HepG2 (cell line): ENCODE measurements at regions not wholly inside any gene's neighbourhood (a gene's known extent, or its start where the extent isn't known, plus 50 kb on each side); places are given as distances from the start of the nearest gene placed in this dataset.

ENCODE experiments used
- ATAC-seq: fragments of 200-7000 bp; cut with Tn5 transposase; 3 replicates; pipeline ENCODE4 v1.9.1; 2020; ENCODE audit warnings: mild to moderate bottlenecking, moderate library complexity
- BruUV-seq: library from RNA; stranded (reverse); fragments of 400-500 nt; replicated peaks from 2 replicates; lab custom pipeline; 2021; lab: Mats Ljungman, UMichigan
- CTCF ChIA-PET: fragments of 300-600 bp; formaldehyde crosslinking; extraction: SDS; loops from one replicate; lab custom pipeline; 2021; ENCODE audit warnings: low total read pairs, inconsistent platforms, low intra/inter-chr PET ratio; lab: Yijun Ruan, JAX
- POLR2A ChIA-PET: fragments of 350-600 bp; sonication (Branson Sonifier 250); formaldehyde crosslinking; loops from one replicate; lab custom pipeline; 2020; ENCODE audit warnings: antibody characterized with exemption, inconsistent platforms; lab: Yijun Ruan, JAX
- DNase-seq: peaks from one replicate; pipeline ENCODE4 v3.0.0-alpha.2; 2015; ENCODE audit warnings: low spot score
- FAIRE-seq: peaks from 3 replicates; lab custom pipeline; 2011; peaks lifted over from hg19 to GRCh38; lab: Jason Lieb, UNC
- H2AFZ ChIP-seq: one replicate; pipeline ENCODE4 v1.6.1; 2011; ENCODE audit warnings: low read length, inconsistent platforms
- H3K27ac ChIP-seq: fragments of 300-600 bp; 3 replicates; pipeline ENCODE4 v1.8.0; 2011; ENCODE audit warnings: mixed run types, mild to moderate bottlenecking, mixed read lengths, low read length, inconsistent platforms; ENCODE audit not compliant: insufficient read depth; ENCODE audit errors: extremely low read length
- H3K27me3 ChIP-seq, 2 experiments: fragments of 200-600 bp in 1 of 2; 2 replicates in 1 of 2; 3 replicates in 1 of 2; pipeline versions ENCODE4 v1.6.0 to v1.8.0; 2011; ENCODE audit warnings: low read length in 2 of 2, mild to moderate bottlenecking in 2 of 2, moderate library complexity in 2 of 2, inconsistent platforms in 1 of 2; ENCODE audit not compliant: insufficient read depth in 2 of 2, control insufficient read depth in 1 of 2
- H3K36me3 ChIP-seq, 2 experiments: fragments of 200-600 bp in 1 of 2; replicated peaks in 1 of 2; 2 replicates in 1 of 2; 3 replicates in 1 of 2; pipeline versions ENCODE4 v1.5.1 to v1.8.0; 2011; ENCODE audit warnings: low read length in 2 of 2, inconsistent platforms in 1 of 2; ENCODE audit not compliant: insufficient read depth in 2 of 2, control insufficient read depth in 1 of 2
- H3K4me1 ChIP-seq: 2 replicates; pipeline ENCODE4 v1.5.1; 2012; ENCODE audit warnings: low read length, inconsistent platforms; ENCODE audit not compliant: insufficient read depth
- H3K4me2 ChIP-seq: 2 replicates; pipeline ENCODE4 v1.6.0; 2011; ENCODE audit warnings: low read depth, low read length, inconsistent platforms
- H3K4me3 ChIP-seq, 3 experiments: fragments of 200-600 bp in 1 of 3; sonication (generic), shearing (Covaris generic) in 1 of 3; replicated peaks in 1 of 3; 2 replicates each; pipeline ENCODE4 v1.5.1; 2011 to 2016; ENCODE audit warnings: low read length in 3 of 3, inconsistent platforms in 2 of 3, low read depth in 2 of 3, mild to moderate bottlenecking in 2 of 3, control low read depth in 1 of 3, mixed read lengths in 1 of 3; ENCODE audit not compliant: insufficient read depth in 1 of 3
- H3K79me2 ChIP-seq: one replicate; pipeline ENCODE4 v1.6.1; 2011; ENCODE audit warnings: low read length, inconsistent platforms; ENCODE audit not compliant: insufficient read depth
- H3K9ac ChIP-seq: 2 replicates; pipeline ENCODE4 v1.6.0; 2011; ENCODE audit warnings: mild to moderate bottlenecking, low read depth, low read length, inconsistent platforms; ENCODE audit not compliant: insufficient read depth
- H3K9me3 ChIP-seq: 2 replicates; pipeline ENCODE4 v1.5.1; 2012; ENCODE audit warnings: mild to moderate bottlenecking, low read length
- H4K20me1 ChIP-seq: 2 replicates; pipeline ENCODE4 v1.6.0; 2011; ENCODE audit warnings: inconsistent platforms, mild to moderate bottlenecking, low read length, moderate library complexity; ENCODE audit not compliant: insufficient read depth
- ATM ChIP-seq: fragments of 450-650 bp; IDR thresholded peaks from 2 replicates; pipeline ENCODE4 v1.7.1; 2017; ENCODE audit warnings: mild to moderate bottlenecking, borderline replicate concordance
- ETV6 ChIP-seq: sonication (generic); formaldehyde crosslinking; conservative IDR thresholded peaks from 2 replicates; pipeline ENCODE4 v1.4.0; 2020; ENCODE audit warnings: missing genetic modification reagents
- GFI1 ChIP-seq: sonication (generic); formaldehyde crosslinking; IDR thresholded peaks from 2 replicates; pipeline ENCODE4 v1.5.0; 2020; ENCODE audit warnings: missing genetic modification reagents, mild to moderate bottlenecking, borderline replicate concordance
- HMG20B ChIP-seq: conservative IDR thresholded peaks from 2 replicates; pipeline ENCODE4 v1.6.1; 2016; ENCODE audit warnings: missing genetic modification reagents, missing compliant biosample characterization
- MZF1 ChIP-seq: sonication (generic); formaldehyde crosslinking; IDR thresholded peaks from 2 replicates; pipeline ENCODE4 v1.8.1; 2023; ENCODE audit warnings: mild to moderate bottlenecking, missing genetic modification reagents, borderline replicate concordance
- RBFOX2 ChIP-seq: fragments of 200-400 bp; formaldehyde crosslinking; IDR thresholded peaks from 2 replicates; pipeline ENCODE4 v1.6.1; 2017; ENCODE audit warnings: low read depth, mild to moderate bottlenecking, low read length
- RCOR2 ChIP-seq: IDR thresholded peaks from 2 replicates; pipeline ENCODE4 v1.6.1; 2016; ENCODE audit warnings: missing biosample characterization, missing genetic modification reagents
- SCMH1 ChIP-seq: sonication (generic); formaldehyde crosslinking; IDR thresholded peaks from 2 replicates; pipeline ENCODE4 v1.9.0; 2021; ENCODE audit warnings: missing genetic modification reagents, mild to moderate bottlenecking, borderline replicate concordance
- SRSF1 ChIP-seq: fragments of 200-400 bp; formaldehyde crosslinking; optimal IDR thresholded peaks from 2 replicates; pipeline ENCODE3; 2017; ENCODE audit warnings: mild to moderate bottlenecking, low read depth, low read length, moderate library complexity
- SRY ChIP-seq: sonication (generic); formaldehyde crosslinking; IDR thresholded peaks from 2 replicates; pipeline ENCODE4 v1.8.0; 2022; ENCODE audit warnings: mild to moderate bottlenecking, missing genetic modification reagents
- TCF7L2 ChIP-seq: IDR thresholded peaks from 2 replicates; pipeline ENCODE4 v1.6.1; 2011; ENCODE audit warnings: mild to moderate bottlenecking, low read depth, low read length, moderate library complexity
- XRCC5 ChIP-seq: fragments of 200-400 bp; formaldehyde crosslinking; optimal IDR thresholded peaks from 2 replicates; pipeline ENCODE3; 2017; ENCODE audit warnings: mild to moderate bottlenecking, low read length
- ZNF121 ChIP-seq: sonication (generic); formaldehyde crosslinking; IDR thresholded peaks from 2 replicates; pipeline ENCODE4 v1.5.0; 2020; ENCODE audit warnings: mild to moderate bottlenecking, missing genetic modification reagents
- ZNF616 ChIP-seq: sonication (generic); formaldehyde crosslinking; IDR thresholded peaks from 2 replicates; pipeline ENCODE4 v1.5.0; 2020; ENCODE audit warnings: low read depth, mild to moderate bottlenecking, missing genetic modification reagents
- ZNF777 ChIP-seq: sonication (generic); formaldehyde crosslinking; IDR thresholded peaks from 2 replicates; pipeline ENCODE4 v1.4.0; 2020; ENCODE audit warnings: missing genetic modification reagents
- ZNF83 ChIP-seq: sonication (generic); formaldehyde crosslinking; IDR thresholded peaks from 2 replicates; pipeline ENCODE4 v1.4.0; 2020; ENCODE audit warnings: missing genetic modification reagents, mild to moderate bottlenecking, borderline replicate concordance
- WGBS: methylation state at CpG from one replicate; pipeline ENCODE4 v1.1.6; 2017; ENCODE audit warnings: low lambda C conversion rate; 5-methylcytosine and 5-hydroxymethylcytosine counted together
- in situ Hi-C: cut with HindIII; loops from 2 replicates; pipeline ENCODE4 v1.10.0; 2017; ENCODE audit warnings: low pct_unique_long_range_greater_than_20kb; ENCODE audit not compliant: extremely low pct_ligation_motif_present
- intact Hi-C: fragments of 100-400 bp; cut with micrococcal nuclease; formaldehyde crosslinking; loops from one replicate; pipeline ENCODE4 v1.10.0; 2022; ENCODE audit not compliant: unreplicated experiment
- TF ChIP-seq, protein P1 (sequence below): sonication (generic); formaldehyde crosslinking; IDR thresholded peaks from 2 replicates; pipeline ENCODE4 v1.4.0; 2020; ENCODE audit warnings: missing genetic modification reagents
- TF ChIP-seq, protein P2 (sequence below): sonication (generic); formaldehyde crosslinking; IDR thresholded peaks from 2 replicates; pipeline ENCODE4 v1.4.0; 2020; ENCODE audit warnings: missing genetic modification reagents
- TF ChIP-seq, protein P3 (sequence below): sonication (generic); formaldehyde crosslinking; IDR thresholded peaks from 2 replicates; pipeline ENCODE4 v1.4.0; 2020; ENCODE audit warnings: missing genetic modification reagents
- TF ChIP-seq, protein P4 (sequence below): sonication (generic); formaldehyde crosslinking; IDR thresholded peaks from 2 replicates; pipeline ENCODE4 v1.5.0; 2020; ENCODE audit warnings: missing genetic modification reagents

DNA sequence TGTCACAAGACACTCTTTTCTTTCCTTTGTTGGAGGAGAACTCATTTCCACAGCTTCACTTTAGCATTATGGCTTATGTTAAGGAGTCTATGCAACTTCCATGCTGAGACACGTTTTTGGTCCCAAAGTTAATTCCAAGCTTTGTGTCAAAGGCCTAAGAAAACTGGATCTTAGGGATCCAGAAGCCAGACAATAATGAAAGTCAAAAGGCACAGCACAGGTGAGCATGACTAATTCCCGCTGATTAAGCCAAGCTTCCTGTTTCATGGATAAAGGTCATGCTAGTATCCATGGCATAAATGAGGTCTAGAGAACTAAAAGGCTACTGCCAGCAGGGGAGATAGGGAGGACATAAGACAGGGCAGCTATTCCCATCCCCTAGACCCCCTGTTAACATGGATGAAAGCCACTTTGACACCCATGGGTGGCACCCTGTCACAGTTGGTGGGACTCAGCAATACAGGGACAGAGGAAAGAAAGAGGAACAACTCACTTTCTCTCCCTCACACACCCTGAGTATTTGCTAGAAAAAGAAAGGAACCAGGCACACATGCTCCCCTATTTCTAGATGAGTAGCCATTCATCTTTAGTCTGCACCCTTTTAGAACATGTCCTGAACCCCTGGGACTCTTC lies 438.1 kb upstream of the CDH9 start (continued):
- TF ChIP-seq ZNF616 (peak; percentile 99), ZNF777 (CRISPR knock-in tag) (no peak), ATM (no peak), GFI1 (CRISPR knock-in tag) (no peak), HMG20B (no peak), SRSF1 (no peak), ETV6 (CRISPR knock-in tag) (no peak), MZF1 (CRISPR knock-in tag) (no peak), RBFOX2 (peak; percentile 52; the same call in 1 of the 2 replicates)
- TF ChIP-seq, protein P1, sequence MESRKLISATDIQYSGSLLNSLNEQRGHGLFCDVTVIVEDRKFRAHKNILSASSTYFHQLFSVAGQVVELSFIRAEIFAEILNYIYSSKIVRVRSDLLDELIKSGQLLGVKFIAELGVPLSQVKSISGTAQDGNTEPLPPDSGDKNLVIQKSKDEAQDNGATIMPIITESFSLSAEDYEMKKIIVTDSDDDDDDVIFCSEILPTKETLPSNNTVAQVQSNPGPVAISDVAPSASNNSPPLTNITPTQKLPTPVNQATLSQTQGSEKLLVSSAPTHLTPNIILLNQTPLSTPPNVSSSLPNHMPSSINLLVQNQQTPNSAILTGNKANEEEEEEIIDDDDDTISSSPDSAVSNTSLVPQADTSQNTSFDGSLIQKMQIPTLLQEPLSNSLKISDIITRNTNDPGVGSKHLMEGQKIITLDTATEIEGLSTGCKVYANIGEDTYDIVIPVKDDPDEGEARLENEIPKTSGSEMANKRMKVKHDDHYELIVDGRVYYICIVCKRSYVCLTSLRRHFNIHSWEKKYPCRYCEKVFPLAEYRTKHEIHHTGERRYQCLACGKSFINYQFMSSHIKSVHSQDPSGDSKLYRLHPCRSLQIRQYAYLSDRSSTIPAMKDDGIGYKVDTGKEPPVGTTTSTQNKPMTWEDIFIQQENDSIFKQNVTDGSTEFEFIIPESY (CRISPR knock-in tag): peak; percentile 33; the same call in 1 of the 2 replicates

DNA sequence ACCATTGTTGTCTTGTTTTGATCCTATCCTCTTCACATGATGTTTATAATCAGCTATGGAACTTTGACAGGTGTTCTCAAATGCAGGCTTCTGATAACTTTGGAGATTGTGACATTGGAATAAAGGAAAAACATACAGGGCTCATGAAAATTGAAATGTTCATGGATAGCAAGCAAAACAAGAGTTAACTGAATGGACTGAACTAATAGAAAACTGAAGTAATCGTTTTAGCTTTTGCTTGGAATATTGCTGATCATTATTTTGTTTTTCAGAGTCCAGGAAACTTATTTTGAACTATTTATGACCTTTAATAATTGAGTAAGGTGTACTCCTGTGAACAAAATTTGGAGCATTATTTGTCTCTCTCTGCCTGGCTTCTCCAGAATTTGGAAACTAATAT lies 436.7 kb upstream of the CDH9 start:
- no TSS peak for BruUV-seq
- POLR2A ChIA-PET: no interaction called here
- no peak for FAIRE-seq
- H3K9ac ChIP-seq: no peak overlapping the region
- DNase-seq: no peak
- in situ Hi-C loops: no loop called here
- intact Hi-C loops: no loop called here
- peak overlapping the region; percentile 77 to 82 (median 78); a peak in 5 of 6 replicates for H3K4me3 ChIP-seq
- peak overlapping the region; percentile 84 for H3K4me2 ChIP-seq
- WGBS: 45% methylated on average over 1 of the region's 1 CpG
- H3K36me3 ChIP-seq: peaks cover 20 to 33% of the 10 kb centered on the region in 2 experiments
- no peak for ATAC-seq
- CTCF ChIA-PET: no interaction called here
- H3K79me2 ChIP-seq: peaks cover 50% of the 10 kb centered on the region
- no peak overlapping the region for H2AFZ ChIP-seq
- no peaks in the 10 kb centered on the region; a peak in 1 of 5 replicates for H3K27me3 ChIP-seq
- H3K27ac ChIP-seq: no peak overlapping the region
- H3K9me3 ChIP-seq: no peaks in the 10 kb centered on the region
- H3K4me1 ChIP-seq: peaks cover 39% of the 10 kb centered on the region
- H4K20me1 ChIP-seq: peaks cover 18% of the 10 kb centered on the region
- no peak for TF ChIP-seq RCOR2 (CRISPR knock-in tag)
- TF ChIP-seq ZNF121 (CRISPR knock-in tag): no peak
- TF ChIP-seq SCMH1: no peak
- TF ChIP-seq, protein P2, sequence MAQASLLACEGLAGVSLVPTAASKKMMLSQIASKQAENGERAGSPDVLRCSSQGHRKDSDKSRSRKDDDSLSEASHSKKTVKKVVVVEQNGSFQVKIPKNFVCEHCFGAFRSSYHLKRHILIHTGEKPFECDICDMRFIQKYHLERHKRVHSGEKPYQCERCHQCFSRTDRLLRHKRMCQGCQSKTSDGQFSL (CRISPR knock-in tag): no peak
- TF ChIP-seq SRY (CRISPR knock-in tag): no peak
- no peak for TF ChIP-seq ZNF83 (CRISPR knock-in tag)
- TF ChIP-seq, protein P3, sequence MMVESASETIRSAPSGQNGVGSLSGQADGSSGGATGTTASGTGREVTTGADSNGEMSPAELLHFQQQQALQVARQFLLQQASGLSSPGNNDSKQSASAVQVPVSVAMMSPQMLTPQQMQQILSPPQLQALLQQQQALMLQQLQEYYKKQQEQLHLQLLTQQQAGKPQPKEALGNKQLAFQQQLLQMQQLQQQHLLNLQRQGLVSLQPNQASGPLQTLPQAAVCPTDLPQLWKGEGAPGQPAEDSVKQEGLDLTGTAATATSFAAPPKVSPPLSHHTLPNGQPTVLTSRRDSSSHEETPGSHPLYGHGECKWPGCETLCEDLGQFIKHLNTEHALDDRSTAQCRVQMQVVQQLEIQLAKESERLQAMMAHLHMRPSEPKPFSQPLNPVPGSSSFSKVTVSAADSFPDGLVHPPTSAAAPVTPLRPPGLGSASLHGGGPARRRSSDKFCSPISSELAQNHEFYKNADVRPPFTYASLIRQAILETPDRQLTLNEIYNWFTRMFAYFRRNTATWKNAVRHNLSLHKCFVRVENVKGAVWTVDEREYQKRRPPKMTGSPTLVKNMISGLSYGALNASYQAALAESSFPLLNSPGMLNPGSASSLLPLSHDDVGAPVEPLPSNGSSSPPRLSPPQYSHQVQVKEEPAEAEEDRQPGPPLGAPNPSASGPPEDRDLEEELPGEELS (CRISPR knock-in tag): no peak
- TF ChIP-seq ZNF777 (CRISPR knock-in tag): no peak
- TF ChIP-seq, protein P4, sequence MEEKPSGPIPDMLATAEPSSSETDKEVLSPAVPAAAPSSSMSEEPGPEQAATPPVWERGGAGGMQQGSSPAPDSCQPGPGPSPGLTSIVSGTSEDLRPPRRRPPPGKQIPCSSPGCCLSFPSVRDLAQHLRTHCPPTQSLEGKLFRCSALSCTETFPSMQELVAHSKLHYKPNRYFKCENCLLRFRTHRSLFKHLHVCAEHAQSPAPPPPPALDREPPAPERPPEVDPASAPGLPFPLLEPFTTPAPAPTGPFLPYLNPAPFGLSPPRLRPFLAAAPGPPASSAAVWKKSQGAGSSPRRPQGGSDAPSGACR (CRISPR knock-in tag): no peak
- TF ChIP-seq XRCC5: no peak
- no peak for TF ChIP-seq TCF7L2
